ENCODE measurements at regions not wholly inside any gene's neighbourhood (a gene's known extent, or its start where the extent isn't known, plus 50 kb on each side); places are given as distances from the start of the nearest gene placed in this dataset.

DNA sequence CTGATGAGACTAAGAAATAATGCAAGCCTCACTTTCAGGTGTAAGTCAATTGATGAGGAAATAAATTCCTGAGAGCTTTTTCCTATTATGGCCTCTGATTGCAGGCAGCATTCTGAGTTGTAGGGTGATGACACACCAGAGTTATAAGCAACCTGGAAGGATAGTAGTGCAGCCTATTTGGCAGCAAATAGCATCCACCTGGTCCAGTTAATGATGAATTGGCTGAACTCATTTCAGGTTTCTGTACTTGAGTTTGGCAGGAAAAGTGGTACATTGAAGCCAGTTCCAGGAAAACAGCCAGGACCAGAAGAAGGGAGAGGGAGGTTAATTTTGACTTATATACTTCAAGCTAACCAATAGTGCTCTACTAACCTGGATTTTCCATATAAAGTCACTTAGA, 316.8 kb downstream of the NAF1 start:
- no peak for DNase-seq (ENCODE audit: low spot score)
- Histone ChIP-seq H3K9me3 (ENCODE audit: control insufficient read depth in 4 of 4, low read length in 3 of 4) (no peaks in the 10 kb centered on the region), H3K9ac (ENCODE audit: low read depth in 1 of 2, low read length in 2 of 2) (no peak overlapping the region), H3K4me1 (ENCODE audit: control insufficient read depth in 4 of 4, insufficient read depth in 4 of 4, low read length in 3 of 4) (no peaks in the 10 kb centered on the region), H3K27ac (ENCODE audit: low read depth in 1 of 2, low read length in 2 of 2) (no peak overlapping the region), H3K27me3 (ENCODE audit: control insufficient read depth in 4 of 4, insufficient read depth in 4 of 4, low read length in 3 of 4) (no peaks in the 10 kb centered on the region), H3K4me3 (ENCODE audit: low read depth in 1 of 3, low read length in 3 of 3) (no peak overlapping the region), H3K36me3 (ENCODE audit: control insufficient read depth in 4 of 4, insufficient read depth in 3 of 4, low read depth in 1 of 4, low read length in 3 of 4) (no peaks in the 10 kb centered on the region)
- TF ChIP-seq GABPA (IDR thresholded peaks at IDR 0.05 in 1 of 2, conservative IDR thresholded peaks at IDR 0.05 in 1 of 2) (no peak), FOXA2 (IDR thresholded peaks at IDR 0.05) (no peak), HNF4G (IDR thresholded peaks at IDR 0.05) (no peak)
- TF ChIP-seq, protein P1, sequence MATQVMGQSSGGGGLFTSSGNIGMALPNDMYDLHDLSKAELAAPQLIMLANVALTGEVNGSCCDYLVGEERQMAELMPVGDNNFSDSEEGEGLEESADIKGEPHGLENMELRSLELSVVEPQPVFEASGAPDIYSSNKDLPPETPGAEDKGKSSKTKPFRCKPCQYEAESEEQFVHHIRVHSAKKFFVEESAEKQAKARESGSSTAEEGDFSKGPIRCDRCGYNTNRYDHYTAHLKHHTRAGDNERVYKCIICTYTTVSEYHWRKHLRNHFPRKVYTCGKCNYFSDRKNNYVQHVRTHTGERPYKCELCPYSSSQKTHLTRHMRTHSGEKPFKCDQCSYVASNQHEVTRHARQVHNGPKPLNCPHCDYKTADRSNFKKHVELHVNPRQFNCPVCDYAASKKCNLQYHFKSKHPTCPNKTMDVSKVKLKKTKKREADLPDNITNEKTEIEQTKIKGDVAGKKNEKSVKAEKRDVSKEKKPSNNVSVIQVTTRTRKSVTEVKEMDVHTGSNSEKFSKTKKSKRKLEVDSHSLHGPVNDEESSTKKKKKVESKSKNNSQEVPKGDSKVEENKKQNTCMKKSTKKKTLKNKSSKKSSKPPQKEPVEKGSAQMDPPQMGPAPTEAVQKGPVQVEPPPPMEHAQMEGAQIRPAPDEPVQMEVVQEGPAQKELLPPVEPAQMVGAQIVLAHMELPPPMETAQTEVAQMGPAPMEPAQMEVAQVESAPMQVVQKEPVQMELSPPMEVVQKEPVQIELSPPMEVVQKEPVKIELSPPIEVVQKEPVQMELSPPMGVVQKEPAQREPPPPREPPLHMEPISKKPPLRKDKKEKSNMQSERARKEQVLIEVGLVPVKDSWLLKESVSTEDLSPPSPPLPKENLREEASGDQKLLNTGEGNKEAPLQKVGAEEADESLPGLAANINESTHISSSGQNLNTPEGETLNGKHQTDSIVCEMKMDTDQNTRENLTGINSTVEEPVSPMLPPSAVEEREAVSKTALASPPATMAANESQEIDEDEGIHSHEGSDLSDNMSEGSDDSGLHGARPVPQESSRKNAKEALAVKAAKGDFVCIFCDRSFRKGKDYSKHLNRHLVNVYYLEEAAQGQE (IDR thresholded peaks at IDR 0.05): no peak

DNA sequence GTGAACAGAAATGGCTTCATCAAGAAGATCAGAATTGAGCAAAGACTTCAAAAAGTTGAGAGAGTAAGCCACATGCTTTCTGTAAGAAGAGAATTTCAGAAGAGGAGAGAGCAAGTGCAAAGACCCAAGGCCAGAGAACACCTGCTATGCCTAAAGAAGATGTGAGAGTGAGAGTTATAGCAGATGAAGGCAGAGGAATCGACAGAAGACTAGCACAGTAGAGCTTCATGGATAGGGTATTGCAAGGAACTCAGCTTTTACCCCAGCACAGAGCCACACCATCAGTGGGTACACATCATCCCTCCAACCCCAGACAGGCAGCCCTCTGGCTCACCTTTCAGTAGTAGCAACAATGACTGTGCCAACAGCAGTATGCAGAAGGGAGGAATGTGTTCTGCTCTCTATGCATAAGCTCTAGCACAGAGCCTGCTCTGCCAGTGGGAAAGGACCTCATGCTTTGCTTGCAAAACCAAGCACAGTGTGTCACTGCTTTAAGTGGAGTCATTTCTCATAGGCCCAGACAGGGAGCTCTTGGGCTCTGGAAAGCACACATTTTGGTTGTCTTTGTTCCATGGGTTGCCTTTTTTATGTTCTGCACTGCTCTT, 318.6 kb downstream of the NAF1 start:
- Histone ChIP-seq H3K9me3 (ENCODE audit: control insufficient read depth in 4 of 4, low read length in 3 of 4) (no peaks in the 10 kb centered on the region), H3K9ac (ENCODE audit: low read depth in 1 of 2, low read length in 2 of 2) (no peak overlapping the region), H3K4me3 (ENCODE audit: low read depth in 1 of 3, low read length in 3 of 3) (no peak overlapping the region), H3K27ac (ENCODE audit: low read depth in 1 of 2, low read length in 2 of 2) (no peak overlapping the region), H3K27me3 (ENCODE audit: control insufficient read depth in 4 of 4, insufficient read depth in 4 of 4, low read length in 3 of 4) (no peaks in the 10 kb centered on the region), H3K4me1 (ENCODE audit: control insufficient read depth in 4 of 4, insufficient read depth in 4 of 4, low read length in 3 of 4) (no peaks in the 10 kb centered on the region), H3K36me3 (ENCODE audit: control insufficient read depth in 4 of 4, insufficient read depth in 3 of 4, low read depth in 1 of 4, low read length in 3 of 4) (no peaks in the 10 kb centered on the region)
- no peak for DNase-seq (ENCODE audit: low spot score)
- 59% methylated on average over 1 of the region's 1 CpG for WGBS
- TF ChIP-seq, protein P2, sequence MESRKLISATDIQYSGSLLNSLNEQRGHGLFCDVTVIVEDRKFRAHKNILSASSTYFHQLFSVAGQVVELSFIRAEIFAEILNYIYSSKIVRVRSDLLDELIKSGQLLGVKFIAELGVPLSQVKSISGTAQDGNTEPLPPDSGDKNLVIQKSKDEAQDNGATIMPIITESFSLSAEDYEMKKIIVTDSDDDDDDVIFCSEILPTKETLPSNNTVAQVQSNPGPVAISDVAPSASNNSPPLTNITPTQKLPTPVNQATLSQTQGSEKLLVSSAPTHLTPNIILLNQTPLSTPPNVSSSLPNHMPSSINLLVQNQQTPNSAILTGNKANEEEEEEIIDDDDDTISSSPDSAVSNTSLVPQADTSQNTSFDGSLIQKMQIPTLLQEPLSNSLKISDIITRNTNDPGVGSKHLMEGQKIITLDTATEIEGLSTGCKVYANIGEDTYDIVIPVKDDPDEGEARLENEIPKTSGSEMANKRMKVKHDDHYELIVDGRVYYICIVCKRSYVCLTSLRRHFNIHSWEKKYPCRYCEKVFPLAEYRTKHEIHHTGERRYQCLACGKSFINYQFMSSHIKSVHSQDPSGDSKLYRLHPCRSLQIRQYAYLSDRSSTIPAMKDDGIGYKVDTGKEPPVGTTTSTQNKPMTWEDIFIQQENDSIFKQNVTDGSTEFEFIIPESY (IDR thresholded peaks at IDR 0.05): no peak
- TF ChIP-seq JUND (IDR thresholded peaks at IDR 0.05) (no peak), FOXA1 (IDR thresholded peaks at IDR 0.05) (no peak), HNF4G (IDR thresholded peaks at IDR 0.05) (no peak), RXRA (IDR thresholded peaks at IDR 0.05) (no peak), HNF4A (conservative IDR thresholded peaks at IDR 0.05) (no peak), EGR1 (IDR thresholded peaks at IDR 0.05; ENCODE audit: low read depth in 2 of 2) (no peak), FOXA2 (IDR thresholded peaks at IDR 0.05) (no peak), SP1 (IDR thresholded peaks at IDR 0.05) (no peak), RAD21 (IDR thresholded peaks at IDR 0.05) (no peak), GABPA (IDR thresholded peaks at IDR 0.05 in 1 of 2, conservative IDR thresholded peaks at IDR 0.05 in 1 of 2) (no peak), TAF1 (conservative IDR thresholded peaks at IDR 0.05) (no peak), NR2F2 (IDR thresholded peaks at IDR 0.05) (no peak), YY1 (IDR thresholded peaks at IDR 0.05) (no peak)
- TF ChIP-seq, protein P3, sequence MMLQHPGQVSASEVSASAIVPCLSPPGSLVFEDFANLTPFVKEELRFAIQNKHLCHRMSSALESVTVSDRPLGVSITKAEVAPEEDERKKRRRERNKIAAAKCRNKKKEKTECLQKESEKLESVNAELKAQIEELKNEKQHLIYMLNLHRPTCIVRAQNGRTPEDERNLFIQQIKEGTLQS (IDR thresholded peaks at IDR 0.05): no peak
- TF ChIP-seq, protein P1 (IDR thresholded peaks at IDR 0.05): no peak
- TF ChIP-seq, protein P4, sequence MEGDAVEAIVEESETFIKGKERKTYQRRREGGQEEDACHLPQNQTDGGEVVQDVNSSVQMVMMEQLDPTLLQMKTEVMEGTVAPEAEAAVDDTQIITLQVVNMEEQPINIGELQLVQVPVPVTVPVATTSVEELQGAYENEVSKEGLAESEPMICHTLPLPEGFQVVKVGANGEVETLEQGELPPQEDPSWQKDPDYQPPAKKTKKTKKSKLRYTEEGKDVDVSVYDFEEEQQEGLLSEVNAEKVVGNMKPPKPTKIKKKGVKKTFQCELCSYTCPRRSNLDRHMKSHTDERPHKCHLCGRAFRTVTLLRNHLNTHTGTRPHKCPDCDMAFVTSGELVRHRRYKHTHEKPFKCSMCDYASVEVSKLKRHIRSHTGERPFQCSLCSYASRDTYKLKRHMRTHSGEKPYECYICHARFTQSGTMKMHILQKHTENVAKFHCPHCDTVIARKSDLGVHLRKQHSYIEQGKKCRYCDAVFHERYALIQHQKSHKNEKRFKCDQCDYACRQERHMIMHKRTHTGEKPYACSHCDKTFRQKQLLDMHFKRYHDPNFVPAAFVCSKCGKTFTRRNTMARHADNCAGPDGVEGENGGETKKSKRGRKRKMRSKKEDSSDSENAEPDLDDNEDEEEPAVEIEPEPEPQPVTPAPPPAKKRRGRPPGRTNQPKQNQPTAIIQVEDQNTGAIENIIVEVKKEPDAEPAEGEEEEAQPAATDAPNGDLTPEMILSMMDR (IDR thresholded peaks at IDR 0.05; ENCODE audit: low read depth, low read length, missing input control): no peak
- TF ChIP-seq, protein P5, sequence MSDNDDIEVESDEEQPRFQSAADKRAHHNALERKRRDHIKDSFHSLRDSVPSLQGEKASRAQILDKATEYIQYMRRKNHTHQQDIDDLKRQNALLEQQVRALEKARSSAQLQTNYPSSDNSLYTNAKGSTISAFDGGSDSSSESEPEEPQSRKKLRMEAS (IDR thresholded peaks at IDR 0.05): no peak

Data from liver (tissue), 8 donors.